HepG2 (cell line): ENCODE measurements at regions not wholly inside any gene's neighbourhood (a gene's known extent, or its start where the extent isn't known, plus 50 kb on each side); places are given as distances from the start of the nearest gene placed in this dataset.

Source experiments
- NFKBIZ ChIP-seq: IDR thresholded peaks from 2 replicates; pipeline ENCODE4 v1.6.1; 2018; ENCODE audit warnings: missing genetic modification reagents, missing compliant biosample characterization
- TF ChIP-seq, protein P1 (sequence below): sonication (generic); formaldehyde crosslinking; IDR thresholded peaks from 2 replicates; pipeline ENCODE4 v1.4.0; 2020; ENCODE audit warnings: missing genetic modification reagents, borderline replicate concordance

DNA sequence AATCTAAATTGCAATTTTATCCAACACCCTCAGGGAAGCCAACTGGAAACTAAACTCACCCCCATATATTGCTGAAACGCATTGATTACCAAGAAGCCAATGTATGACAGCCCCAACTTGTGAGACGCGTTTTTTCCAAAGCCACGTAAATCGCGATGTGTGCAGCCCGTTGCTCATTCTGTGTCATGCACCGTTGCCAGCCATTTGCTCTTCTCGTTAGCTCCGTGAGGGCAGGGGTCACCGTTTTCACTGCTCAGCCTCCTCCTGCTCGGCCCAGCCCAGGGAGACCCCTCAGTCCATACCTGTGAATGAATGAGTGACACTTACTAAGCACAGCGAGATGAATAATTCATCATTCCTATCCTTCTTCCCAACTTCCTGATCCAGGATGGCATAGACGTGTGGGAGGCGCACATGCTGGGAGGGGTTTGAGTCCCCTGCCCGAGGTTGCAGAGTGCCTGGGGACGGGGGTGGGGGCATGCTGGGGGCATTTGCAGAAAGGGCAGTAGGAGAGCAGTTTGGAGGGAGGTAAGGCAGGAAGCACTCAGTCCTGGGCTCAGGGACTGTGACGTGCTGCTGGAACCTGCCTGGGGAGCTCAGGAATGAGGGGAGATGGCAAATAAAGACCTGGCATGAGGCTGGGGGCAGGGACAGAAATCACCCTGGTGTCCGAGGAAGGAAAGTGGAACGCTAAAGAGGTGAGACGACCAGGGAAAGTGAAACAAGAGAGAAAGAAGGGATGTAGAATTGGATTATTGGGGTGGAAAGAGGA is 104.2 kb upstream of the SDK1 start:
- no peak for TF ChIP-seq NFKBIZ
- TF ChIP-seq, protein P1, sequence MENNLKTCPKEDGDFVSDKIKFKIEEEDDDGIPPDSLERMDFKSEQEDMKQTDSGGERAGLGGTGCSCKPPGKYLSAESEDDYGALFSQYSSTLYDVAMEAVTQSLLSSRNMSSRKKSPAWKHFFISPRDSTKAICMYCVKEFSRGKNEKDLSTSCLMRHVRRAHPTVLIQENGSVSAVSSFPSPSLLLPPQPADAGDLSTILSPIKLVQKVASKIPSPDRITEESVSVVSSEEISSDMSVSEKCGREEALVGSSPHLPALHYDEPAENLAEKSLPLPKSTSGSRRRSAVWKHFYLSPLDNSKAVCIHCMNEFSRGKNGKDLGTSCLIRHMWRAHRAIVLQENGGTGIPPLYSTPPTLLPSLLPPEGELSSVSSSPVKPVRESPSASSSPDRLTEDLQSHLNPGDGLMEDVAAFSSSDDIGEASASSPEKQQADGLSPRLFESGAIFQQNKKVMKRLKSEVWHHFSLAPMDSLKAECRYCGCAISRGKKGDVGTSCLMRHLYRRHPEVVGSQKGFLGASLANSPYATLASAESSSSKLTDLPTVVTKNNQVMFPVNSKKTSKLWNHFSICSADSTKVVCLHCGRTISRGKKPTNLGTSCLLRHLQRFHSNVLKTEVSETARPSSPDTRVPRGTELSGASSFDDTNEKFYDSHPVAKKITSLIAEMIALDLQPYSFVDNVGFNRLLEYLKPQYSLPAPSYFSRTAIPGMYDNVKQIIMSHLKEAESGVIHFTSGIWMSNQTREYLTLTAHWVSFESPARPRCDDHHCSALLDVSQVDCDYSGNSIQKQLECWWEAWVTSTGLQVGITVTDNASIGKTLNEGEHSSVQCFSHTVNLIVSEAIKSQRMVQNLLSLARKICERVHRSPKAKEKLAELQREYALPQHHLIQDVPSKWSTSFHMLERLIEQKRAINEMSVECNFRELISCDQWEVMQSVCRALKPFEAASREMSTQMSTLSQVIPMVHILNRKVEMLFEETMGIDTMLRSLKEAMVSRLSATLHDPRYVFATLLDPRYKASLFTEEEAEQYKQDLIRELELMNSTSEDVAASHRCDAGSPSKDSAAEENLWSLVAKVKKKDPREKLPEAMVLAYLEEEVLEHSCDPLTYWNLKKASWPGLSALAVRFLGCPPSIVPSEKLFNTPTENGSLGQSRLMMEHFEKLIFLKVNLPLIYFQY (CRISPR knock-in tag), result no peak
